GM19025 (cell line): ENCODE measurements at regions not wholly inside any gene's neighbourhood (a gene's known extent, or its start where the extent isn't known, plus 50 kb on each side); places are given as distances from the start of the nearest gene placed in this dataset.

ENCODE experiments used
- ATAC-seq: cut with Tn5 transposase; IDR thresholded peaks from one replicate; pipeline ENCODE4 v1.9.1; 2021; ENCODE audit warnings: mild to moderate bottlenecking, low read depth, moderate library complexity; ENCODE audit not compliant: unreplicated experiment

DNA sequence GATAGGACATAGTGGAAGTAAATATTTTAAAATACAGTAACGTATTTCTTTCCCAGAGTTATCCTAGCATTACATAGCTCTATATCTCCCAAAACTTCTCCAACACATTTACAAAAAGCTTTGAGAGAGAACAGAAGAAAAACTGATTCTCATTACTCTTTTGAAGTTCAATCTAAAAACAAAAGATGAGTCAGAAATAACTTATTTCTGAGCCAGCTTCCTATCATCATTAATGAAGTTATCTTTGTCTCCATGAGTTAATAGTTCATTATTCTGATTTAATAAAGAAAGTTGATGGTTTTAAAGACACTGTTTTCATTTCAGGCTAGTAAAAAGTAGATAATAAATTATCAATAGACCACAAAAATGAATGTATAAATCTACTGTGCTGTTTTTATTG lies 446.7 kb upstream of the SPRY2 start:
- no peak for ATAC-seq

DNA sequence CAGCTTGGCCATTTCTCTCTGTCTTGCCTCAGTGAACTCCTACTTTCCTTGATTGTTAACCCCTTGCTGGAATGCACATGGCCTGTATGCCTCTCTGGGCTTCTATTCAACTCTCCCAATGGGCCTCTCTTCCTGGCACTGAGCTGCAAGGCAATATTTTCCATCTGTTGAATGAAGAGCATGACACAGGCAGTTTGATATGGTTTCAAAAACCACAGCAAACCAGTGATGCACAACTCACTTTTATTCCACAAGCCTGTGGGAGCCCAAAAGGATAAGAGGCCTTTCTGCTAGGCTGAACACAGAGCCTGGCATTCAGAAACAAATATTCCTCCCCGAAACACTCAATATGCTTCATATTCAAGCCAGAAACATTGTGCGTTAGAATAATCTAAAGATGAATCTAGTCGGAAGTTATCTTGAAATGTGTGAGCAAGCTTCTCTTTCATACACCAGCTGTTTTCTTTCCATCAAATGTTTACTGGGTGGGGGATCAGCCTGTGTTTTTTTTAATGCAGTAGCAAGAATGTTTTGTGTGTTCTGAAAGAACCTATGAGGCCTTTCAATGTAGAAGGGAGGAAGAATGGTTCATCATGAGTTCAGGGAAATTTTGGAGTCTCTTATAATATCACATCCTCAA lies 443.1 kb upstream of the SPRY2 start:
- no peak for ATAC-seq

DNA sequence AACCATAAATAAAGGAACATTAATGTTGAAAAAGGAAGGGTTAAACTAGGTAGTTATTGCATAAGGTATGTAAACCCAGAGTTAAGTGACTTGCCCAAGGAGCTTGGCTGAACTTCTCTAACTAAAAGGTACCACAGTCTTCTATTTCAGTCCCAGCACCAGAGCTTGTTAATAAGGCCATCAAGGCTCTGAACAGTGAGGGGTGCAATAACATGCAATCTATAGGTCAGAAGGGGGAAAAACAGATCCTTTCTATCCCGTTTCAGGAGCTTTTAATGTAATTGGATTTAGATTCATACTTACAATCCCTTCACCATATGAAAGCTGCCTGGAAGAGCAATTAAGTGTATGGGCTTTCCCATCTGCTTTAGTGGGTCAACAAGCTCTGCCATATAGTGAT lies 441.5 kb upstream of the SPRY2 start:
- no peak for ATAC-seq

DNA sequence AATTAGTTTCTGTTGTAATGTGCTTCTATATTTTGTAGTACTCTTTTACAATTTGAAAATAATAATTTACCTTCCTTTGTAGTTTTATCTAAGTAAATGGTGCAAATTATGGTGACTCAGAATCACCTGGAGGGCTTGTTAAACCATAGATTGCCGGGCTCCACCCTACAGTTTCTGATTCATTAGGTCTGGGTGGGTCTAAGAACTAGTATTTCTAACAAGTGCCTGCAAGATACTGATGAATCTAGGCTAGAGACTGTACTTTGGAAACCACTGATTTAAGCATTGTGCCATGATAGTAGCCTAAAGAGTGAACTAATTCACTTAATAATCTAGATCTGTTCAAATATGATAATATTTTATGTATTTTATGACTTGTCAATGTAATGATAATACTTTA lies 437.4 kb upstream of the SPRY2 start:
- ATAC-seq, result no peak

DNA sequence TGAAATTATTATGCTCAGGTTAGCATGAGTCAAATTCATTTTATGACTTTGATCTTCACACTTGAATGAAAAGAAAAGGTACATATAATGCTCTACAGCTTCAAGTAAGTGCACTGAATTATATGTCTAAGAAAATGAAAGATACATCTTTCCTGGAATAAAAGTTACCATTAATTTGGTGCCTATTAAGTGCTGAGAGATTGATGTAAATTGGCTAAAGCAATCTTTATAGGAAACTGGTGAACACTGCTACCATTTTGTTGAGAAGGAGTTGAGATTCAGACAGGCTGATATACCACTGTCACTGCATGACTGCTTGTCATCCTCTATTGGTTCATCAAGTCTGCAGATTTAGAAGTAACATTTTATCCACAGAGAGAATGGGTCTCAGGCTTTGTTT lies 416.8 kb upstream of the SPRY2 start:
- no peak for ATAC-seq

DNA sequence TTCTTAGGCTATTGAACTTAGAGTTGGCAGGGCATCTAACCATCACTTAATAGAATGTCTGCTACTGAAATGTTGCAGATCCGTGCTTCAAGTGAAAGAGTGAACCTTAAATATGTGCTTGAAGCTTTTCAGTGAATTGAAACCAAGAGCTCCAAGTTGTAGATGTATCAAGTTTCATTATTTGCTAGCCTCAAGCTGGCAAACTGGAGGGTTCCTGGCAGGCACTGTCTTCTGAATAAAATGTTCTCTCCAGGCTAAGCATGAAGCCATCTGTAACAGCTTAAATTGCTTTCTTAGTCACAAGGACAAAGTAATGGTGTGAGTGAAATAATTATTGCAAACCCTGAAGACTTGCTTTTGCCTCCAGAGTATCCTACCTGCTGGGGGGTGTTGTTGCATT lies 415.0 kb upstream of the SPRY2 start:
- no peak for ATAC-seq

DNA sequence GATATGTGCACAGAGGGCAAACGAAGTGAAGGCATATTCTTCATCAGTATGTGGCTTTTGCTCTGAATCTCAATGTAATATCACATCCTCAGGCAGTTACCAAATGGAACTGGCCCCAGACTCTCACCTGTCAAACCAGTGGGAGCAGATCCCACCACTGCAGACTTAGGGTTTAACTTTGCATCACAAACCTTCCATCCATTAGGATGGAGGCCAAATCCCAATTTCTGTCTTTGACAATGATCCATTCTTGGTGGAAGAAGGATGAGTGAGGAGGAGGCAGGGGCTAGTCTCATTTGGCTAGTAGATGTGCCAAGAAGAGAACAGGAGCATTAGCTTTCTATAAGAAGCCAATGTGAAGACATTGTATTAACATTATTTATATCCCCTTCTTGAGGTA lies 413.5 kb upstream of the SPRY2 start:
- ATAC-seq, result no peak

DNA sequence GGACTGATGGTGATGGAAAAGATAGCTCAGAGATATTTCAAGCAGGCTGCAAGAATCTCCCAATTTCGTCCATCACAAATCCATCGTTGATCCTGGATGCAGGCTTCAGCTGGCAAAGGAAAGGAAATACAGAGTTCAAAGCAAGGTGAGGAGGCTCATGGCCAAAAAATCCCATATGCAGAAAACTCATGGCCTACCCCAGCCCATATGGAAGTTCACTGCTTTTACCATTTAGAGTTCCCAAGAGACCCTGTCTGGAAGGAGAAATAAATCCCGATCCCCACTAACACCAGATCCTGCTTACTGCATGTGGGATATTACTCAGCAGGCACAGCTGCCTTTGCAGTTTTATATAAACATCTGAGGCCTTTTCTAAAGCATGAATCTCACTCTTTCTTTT lies 412.9 kb upstream of the SPRY2 start:
- ATAC-seq, result no peak

DNA sequence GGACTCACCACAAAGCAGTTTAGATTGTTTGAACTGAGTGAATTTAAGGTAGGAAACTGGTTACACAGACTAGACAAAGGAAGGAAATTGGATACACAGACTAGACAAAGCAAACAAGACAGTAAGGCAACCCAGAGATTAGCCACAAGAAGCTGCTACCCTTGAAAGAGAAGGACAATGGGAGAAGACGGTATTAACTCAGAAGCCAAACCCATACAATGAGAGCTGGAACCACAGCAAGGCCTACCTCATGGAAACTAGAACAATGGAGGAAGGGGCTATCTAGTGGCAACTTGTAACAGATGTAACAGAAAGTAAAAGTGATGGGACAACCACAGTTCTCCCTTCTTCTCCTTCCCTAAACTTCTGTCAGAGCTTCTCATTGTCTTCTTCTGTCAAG lies 410.9 kb upstream of the SPRY2 start:
- ATAC-seq, result no peak

DNA sequence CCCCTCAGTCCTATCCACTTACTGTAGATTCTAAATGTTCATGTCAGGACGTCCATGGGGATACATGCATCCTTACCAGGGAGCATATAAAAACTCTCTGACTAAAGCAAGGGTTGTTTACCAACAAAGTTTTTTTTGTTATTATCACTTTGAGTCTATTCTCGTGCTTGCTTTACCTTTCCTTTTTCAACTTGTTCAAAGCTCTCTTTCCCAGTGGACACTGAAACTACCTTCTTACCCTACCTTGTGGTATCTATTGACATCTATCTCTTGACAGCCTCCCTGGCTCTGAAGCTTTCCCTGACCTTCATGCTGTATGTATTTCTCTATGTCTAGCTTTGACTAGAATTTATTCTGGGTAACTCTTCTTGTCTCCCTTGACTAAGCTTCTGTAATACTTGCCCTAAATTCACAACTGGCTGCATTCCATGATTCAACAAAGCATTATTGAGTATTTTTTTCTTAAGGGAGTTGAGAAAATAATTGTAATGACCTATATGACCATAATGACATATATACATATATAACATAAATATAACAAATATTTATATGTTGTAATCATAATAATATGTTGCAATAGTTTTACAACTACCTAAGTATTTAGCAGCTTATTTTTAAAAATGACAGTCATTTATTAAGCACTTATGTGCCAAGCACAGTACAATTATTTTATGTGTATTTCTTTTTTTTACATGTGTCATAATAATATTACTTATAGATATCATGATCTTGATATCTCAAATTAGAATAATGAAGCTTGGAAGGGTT lies 403.4 kb upstream of the SPRY2 start:
- no peak for ATAC-seq

DNA sequence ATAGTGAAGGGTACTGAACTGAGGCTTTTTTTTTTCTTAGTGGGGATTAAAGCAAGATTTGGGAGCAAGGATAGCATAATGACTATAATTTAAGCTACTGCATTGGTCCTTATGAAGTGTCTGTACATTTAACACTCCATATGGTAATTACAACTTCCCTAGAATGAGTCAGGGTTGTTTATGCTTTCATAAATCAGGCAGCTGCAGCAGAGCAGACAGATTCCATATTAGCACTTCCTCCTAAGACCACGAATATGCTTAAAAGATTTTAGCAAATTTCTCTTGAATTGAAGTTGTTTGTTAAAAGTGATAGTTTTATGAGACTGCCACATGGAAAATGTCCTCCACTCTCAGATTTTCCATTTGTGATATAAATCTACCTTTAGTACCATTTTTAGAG lies 401.1 kb upstream of the SPRY2 start:
- no peak for ATAC-seq

DNA sequence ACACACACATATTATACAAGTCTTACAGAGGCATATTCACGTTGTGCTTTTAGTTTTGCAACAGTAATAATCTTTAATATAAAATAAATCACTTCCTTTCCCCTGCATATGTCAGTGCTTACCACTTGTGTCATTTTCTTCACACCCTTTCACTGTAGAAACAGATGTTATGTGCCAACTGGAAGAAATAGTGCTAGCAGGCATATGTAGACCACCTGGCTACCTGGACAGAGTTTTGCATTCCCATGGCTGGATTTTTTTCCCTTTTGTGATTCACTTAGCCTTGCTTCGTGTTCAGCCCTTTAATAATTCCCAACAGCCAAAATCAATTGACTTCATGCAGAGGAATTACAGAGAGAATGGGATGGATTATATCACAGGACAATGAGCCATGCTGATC lies 399.1 kb upstream of the SPRY2 start:
- no peak for ATAC-seq

DNA sequence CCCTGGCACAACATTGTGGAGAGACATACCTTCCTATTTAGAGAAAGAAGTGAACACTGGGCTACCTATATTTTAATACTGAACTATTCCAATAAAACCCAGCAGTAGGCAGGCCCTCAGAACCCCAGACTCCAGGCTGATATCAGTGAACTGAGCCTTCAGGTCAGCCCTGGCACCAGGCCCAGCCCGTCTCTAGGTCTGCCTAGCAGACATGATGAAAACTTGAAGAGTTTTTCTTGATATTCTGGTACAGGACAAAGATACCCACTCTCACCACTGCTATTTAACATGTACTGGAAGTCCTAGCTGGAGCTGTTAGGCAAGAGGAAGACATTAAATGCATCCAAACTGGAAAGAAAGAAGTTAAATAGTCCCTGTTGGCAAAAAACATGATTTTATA lies 396.6 kb upstream of the SPRY2 start:
- no peak for ATAC-seq

DNA sequence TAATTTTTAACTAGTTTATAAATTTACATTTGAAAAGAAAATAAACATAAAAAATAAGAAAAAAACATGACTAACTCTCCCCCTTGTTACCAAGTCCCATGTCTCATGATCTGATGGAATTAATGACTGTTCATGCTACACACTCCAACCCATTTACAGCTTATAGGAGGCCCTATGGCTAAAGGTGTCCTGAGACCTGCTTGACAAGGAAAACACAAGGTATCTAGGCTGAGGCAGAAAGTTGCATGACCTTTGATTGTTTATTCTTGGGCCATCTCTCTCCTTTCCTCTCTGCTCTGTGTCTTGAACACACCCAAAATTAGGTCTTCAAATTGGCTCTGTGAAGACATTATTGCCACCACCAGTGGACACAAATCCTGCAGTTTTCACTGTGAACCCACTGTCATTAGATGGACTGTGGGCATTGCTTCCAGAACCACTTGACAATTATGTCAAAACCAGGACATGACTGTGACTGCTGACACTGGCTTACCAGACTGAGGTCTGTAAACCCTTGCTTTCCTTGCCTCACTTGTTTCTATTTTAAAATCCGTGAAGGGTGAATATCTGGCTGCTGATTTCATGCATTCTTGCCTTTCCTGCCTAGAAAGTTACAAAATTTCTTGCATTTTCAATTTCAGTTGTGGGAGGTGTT lies 386.5 kb upstream of the SPRY2 start:
- no peak for ATAC-seq

DNA sequence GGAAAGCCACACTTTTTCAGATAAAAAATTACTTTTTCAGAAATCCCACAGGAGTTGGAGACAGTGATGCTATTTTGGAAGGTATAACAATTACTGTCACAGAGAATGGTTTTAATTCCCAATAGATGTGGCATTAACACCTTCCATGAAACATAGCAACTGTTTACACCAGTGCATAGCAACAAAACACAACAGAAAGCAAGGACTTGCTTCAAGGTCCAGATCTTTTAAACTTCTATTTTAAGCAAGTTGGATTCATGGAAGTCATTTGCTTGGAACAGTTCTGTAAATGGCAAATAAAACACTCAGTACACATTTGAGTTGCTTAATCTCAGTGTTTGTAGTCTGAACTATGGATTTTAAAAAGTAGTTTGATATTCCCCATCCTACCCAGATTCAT lies 385.9 kb upstream of the SPRY2 start:
- ATAC-seq, result no peak

DNA sequence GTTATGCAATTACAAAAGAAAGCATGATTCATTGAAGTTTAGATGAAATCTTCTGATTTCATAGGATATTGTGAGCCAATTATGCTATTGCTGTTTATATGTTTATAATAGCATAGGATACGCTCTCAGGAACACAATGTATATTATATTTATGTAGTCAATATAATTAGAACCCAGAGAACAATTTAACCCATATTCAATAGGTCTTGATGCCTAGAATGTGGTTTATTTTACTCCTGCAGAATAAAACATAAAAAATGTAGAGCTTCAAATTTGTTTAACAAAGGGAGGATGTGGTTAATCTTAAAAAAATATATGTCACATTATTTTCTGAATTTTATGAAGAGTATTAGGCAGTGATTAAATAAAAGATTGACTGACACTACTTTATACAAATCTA lies 380.8 kb upstream of the SPRY2 start:
- no peak for ATAC-seq

DNA sequence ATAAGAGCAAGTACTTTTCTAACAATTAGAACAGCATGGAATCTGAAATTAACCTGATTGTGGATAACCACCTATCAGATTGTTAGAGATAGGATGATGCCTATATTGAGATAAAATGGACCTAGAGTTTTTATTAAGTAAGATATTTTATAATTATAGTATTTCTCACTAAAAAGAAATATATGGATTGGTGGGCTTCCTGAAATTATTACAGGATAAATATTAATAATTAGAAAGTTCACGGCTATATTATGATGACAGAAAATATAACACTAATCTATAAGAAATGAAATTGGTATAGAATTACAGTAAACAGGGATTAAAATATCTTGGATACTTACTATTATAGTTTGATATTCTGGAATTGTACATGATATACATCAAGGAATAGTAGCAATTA lies 378.0 kb upstream of the SPRY2 start:
- no peak for ATAC-seq

DNA sequence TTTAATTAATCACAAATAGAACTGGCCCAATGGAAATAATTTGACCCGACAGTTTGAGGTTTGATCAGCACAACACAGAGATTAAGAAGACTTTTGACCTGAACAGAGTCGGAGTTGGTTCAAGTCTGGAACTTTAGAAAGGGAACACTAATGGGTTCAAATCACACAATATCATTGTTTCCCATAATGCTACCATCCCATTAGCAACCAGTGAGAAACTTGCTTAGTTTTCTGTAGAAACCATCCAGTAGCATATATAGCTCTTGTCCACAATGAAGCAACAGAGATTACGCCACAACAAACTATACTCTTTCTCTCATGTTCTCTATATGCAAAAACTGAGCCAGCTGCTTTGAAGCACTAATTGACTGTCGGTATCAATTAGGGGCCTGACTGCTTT lies 376.9 kb upstream of the SPRY2 start:
- ATAC-seq, result no peak

DNA sequence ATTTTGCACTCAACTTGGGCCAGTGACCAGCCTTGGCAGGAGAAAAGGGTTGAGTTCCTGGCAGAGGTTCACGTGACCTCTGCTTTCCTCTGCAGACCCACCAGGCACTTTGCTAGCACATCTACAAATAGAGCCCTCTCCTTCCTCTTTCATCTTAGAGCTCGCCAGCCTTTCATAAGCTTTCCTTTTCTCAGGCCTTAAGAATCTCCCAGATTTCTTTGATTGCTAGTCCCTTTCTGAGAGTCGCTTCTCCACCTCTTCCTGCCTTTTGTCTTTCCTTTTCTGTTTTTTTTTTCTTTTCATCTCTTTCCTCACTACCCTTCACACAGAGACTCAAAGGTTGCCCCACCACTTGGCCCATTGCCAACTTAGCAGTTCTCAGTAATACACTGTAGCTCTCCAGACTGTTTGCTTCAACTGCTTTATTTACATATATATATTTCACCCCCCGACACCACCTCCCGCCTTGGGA lies 375.7 kb upstream of the SPRY2 start:
- ATAC-seq, result no peak

DNA sequence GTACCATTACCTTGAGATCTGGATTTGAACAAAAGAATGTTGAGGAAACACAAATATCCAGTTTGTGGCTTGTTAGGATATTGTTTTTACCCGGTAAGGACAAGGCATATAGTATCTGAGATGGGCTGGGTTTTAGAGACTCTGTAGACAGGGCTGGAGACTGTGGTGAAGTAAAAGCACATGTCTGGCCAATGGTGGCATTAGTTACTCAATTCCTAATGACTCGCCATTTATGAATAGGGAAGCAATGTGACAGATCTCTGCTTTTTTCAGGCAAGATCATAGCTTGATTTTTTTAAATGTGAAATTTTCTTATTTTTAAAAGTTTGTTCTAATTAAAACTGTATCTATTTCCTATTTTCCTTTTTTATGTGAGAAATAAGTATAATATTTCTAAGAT lies 371.1 kb upstream of the SPRY2 start:
- no peak for ATAC-seq

DNA sequence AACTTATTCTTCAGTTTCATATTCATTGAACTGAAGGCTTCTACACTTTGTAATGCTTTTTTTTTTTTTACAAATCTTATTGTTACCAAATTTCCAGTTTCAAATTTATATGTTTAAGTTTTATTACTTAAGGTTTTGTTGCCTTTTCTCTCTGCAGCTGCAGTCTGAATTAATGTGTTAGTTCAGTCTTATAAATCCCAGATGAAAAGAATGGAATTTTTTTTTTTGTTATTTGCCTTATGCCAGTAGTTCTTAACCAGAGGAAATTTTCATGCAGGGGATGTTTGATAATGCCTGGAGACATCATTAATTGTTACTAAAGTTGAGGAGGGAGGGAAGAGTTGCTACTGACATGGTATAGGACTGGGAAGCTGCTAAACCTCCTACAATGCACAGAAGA lies 367.9 kb upstream of the SPRY2 start:
- no peak for ATAC-seq
